ENCODE measurements at regions not wholly inside any gene's neighbourhood (a gene's known extent, or its start where the extent isn't known, plus 50 kb on each side); places are given as distances from the start of the nearest gene placed in this dataset.

DNA sequence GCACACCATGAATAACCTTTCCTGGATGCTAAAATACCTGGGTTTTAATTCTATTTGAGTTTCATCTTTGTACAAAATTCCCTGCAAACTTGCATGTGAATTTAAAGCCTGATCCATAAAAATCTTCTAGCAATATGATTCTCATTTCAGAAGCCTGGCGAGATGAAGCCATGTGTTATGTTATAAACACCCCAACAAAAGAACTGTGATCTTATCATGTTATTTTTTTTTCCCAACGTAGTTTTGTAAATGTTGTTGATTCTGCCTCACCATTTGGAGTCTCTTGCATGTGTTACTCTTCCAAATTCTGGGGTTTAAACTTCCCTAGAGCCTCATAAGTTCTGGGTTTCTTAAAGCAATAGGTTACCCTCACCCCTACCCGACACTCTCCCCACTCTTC lies 428.1 kb upstream of the DPH6 start:
- TF ChIP-seq, protein P1, sequence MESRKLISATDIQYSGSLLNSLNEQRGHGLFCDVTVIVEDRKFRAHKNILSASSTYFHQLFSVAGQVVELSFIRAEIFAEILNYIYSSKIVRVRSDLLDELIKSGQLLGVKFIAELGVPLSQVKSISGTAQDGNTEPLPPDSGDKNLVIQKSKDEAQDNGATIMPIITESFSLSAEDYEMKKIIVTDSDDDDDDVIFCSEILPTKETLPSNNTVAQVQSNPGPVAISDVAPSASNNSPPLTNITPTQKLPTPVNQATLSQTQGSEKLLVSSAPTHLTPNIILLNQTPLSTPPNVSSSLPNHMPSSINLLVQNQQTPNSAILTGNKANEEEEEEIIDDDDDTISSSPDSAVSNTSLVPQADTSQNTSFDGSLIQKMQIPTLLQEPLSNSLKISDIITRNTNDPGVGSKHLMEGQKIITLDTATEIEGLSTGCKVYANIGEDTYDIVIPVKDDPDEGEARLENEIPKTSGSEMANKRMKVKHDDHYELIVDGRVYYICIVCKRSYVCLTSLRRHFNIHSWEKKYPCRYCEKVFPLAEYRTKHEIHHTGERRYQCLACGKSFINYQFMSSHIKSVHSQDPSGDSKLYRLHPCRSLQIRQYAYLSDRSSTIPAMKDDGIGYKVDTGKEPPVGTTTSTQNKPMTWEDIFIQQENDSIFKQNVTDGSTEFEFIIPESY (IDR thresholded peaks at IDR 0.05; ENCODE audit: extremely low read depth, insufficient replicate concordance, low read length), result no peak
- no peak for TF ChIP-seq SIN3A (IDR thresholded peaks at IDR 0.05; ENCODE audit: low read depth)
- TF ChIP-seq EZH2 (IDR thresholded peaks at IDR 0.05), result no peak
- no peak for TF ChIP-seq YY1 (IDR thresholded peaks at IDR 0.05; ENCODE audit: extremely low read depth, insufficient replicate concordance, low read depth, low read length)
- no peak for TF ChIP-seq JUND (IDR thresholded peaks at IDR 0.05)
- no peak for TF ChIP-seq CBX3 (IDR thresholded peaks at IDR 0.05; ENCODE audit: low read depth)
- TF ChIP-seq ZFX (IDR thresholded peaks at IDR 0.05), result no peak
- no peak for TF ChIP-seq RAD21 (IDR thresholded peaks at IDR 0.05; ENCODE audit: low read depth)
- no peak for TF ChIP-seq CEBPB (IDR thresholded peaks at IDR 0.05; ENCODE audit: low read depth)
- TF ChIP-seq, protein P2, sequence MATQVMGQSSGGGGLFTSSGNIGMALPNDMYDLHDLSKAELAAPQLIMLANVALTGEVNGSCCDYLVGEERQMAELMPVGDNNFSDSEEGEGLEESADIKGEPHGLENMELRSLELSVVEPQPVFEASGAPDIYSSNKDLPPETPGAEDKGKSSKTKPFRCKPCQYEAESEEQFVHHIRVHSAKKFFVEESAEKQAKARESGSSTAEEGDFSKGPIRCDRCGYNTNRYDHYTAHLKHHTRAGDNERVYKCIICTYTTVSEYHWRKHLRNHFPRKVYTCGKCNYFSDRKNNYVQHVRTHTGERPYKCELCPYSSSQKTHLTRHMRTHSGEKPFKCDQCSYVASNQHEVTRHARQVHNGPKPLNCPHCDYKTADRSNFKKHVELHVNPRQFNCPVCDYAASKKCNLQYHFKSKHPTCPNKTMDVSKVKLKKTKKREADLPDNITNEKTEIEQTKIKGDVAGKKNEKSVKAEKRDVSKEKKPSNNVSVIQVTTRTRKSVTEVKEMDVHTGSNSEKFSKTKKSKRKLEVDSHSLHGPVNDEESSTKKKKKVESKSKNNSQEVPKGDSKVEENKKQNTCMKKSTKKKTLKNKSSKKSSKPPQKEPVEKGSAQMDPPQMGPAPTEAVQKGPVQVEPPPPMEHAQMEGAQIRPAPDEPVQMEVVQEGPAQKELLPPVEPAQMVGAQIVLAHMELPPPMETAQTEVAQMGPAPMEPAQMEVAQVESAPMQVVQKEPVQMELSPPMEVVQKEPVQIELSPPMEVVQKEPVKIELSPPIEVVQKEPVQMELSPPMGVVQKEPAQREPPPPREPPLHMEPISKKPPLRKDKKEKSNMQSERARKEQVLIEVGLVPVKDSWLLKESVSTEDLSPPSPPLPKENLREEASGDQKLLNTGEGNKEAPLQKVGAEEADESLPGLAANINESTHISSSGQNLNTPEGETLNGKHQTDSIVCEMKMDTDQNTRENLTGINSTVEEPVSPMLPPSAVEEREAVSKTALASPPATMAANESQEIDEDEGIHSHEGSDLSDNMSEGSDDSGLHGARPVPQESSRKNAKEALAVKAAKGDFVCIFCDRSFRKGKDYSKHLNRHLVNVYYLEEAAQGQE (IDR thresholded peaks at IDR 0.05; ENCODE audit: low read depth), result no peak
- no peak for TF ChIP-seq POLR2AphosphoS5 (IDR thresholded peaks at IDR 0.05; ENCODE audit: low read depth, low read length)
- TF ChIP-seq EGR1 (IDR thresholded peaks at IDR 0.05; ENCODE audit: low read depth), result no peak
- TF ChIP-seq EZH2phosphoT487 (IDR thresholded peaks at IDR 0.05; ENCODE audit: borderline replicate concordance), result no peak
- no peaks in the 10 kb centered on the region; the same call in 1 of the 2 replicates for H3K9me2 ChIP-seq (ENCODE audit: insufficient read depth)
- H3K79me2 ChIP-seq (ENCODE audit: insufficient read depth, low read length), result no peaks in the 10 kb centered on the region
- no peaks in the 10 kb centered on the region for H3K9me3 ChIP-seq (ENCODE audit: control insufficient read depth in 1 of 2, insufficient read depth in 1 of 2, low read depth in 1 of 2, low read length in 2 of 2)
- RAD21 ChIA-PET (ENCODE audit: low non-redundant PET in 1 of 2, low total read pairs in 2 of 2, uncharacterized antibody in 2 of 2, unreplicated experiment in 2 of 2), result no interaction called here
- H2AFZ ChIP-seq (ENCODE audit: low read depth, low read length, poor library complexity, severe bottlenecking), result no peak overlapping the region
- ATAC-seq (no peak), DNase-seq (ENCODE audit: low read depth, low spot score) (no peak)
- H3K4me2 ChIP-seq (ENCODE audit: low read length), result no peak overlapping the region
- H3K27me3 ChIP-seq (ENCODE audit: insufficient read depth, low read length), result no peaks in the 10 kb centered on the region
- no TSS peak for BruUV-seq (replicated peaks)
- H3K4me1 ChIP-seq (ENCODE audit: control insufficient read depth in 1 of 2, insufficient read depth in 2 of 2, low read length in 2 of 2), result no peaks in the 10 kb centered on the region
- H3K27ac ChIP-seq (ENCODE audit: low read depth, low read length), result no peak overlapping the region
- no peak overlapping the region for H3K4me3 ChIP-seq (replicated peaks in 1 of 2; ENCODE audit: low read depth in 1 of 2, low read length in 2 of 2)
- POLR2A ChIA-PET, result no interaction called here
- H3K36me3 ChIP-seq (ENCODE audit: control insufficient read depth in 1 of 2, insufficient read depth in 2 of 2, low read length in 2 of 2), result no peaks in the 10 kb centered on the region
- H3K9ac ChIP-seq (ENCODE audit: low read length), result no peak overlapping the region
- intact Hi-C loops (cut with micrococcal nuclease), result no loop called here
- H4K20me1 ChIP-seq (ENCODE audit: insufficient read depth), result no peaks in the 10 kb centered on the region
- CTCF ChIA-PET, result no interaction called here

Measured in HCT116 (cell line).